C4-2B (cell line): ENCODE measurements at regions not wholly inside any gene's neighbourhood (a gene's known extent, or its start where the extent isn't known, plus 50 kb on each side); places are given as distances from the start of the nearest gene placed in this dataset.

ENCODE experiments used
- H3K27ac ChIP-seq: fragments of 450-650 bp; 2 replicates; pipeline ENCODE4 v1.5.1; 2017
- ZFX ChIP-seq: fragments of 450-650 bp; IDR thresholded peaks from 2 replicates; pipeline ENCODE4 v1.6.1; 2017
- TF ChIP-seq, protein P1 (sequence below): fragments of 450-650 bp; conservative IDR thresholded peaks from 2 replicates; pipeline ENCODE4 v1.5.1; 2017; ENCODE audit warnings: mild to moderate bottlenecking

GRCh38 chr14:61154641-61155040 is 126.5 kb downstream of the TMEM30B start:
- TF ChIP-seq, protein P1, sequence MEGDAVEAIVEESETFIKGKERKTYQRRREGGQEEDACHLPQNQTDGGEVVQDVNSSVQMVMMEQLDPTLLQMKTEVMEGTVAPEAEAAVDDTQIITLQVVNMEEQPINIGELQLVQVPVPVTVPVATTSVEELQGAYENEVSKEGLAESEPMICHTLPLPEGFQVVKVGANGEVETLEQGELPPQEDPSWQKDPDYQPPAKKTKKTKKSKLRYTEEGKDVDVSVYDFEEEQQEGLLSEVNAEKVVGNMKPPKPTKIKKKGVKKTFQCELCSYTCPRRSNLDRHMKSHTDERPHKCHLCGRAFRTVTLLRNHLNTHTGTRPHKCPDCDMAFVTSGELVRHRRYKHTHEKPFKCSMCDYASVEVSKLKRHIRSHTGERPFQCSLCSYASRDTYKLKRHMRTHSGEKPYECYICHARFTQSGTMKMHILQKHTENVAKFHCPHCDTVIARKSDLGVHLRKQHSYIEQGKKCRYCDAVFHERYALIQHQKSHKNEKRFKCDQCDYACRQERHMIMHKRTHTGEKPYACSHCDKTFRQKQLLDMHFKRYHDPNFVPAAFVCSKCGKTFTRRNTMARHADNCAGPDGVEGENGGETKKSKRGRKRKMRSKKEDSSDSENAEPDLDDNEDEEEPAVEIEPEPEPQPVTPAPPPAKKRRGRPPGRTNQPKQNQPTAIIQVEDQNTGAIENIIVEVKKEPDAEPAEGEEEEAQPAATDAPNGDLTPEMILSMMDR: no peak
- H3K27ac ChIP-seq: no peak overlapping the region

- H3K27ac ChIP-seq: no peak overlapping the region
- no peak for TF ChIP-seq ZFX
- TF ChIP-seq, protein P1: no peak
Measured at GRCh38 chr14:61153914-61154545, 127.1 kb downstream of the TMEM30B start.

- H3K27ac ChIP-seq: no peak overlapping the region
- no peak for TF ChIP-seq ZFX
- TF ChIP-seq, protein P1: no peak
Measured at GRCh38 chr14:61153431-61153830, 127.7 kb downstream of the TMEM30B start.

DNA sequence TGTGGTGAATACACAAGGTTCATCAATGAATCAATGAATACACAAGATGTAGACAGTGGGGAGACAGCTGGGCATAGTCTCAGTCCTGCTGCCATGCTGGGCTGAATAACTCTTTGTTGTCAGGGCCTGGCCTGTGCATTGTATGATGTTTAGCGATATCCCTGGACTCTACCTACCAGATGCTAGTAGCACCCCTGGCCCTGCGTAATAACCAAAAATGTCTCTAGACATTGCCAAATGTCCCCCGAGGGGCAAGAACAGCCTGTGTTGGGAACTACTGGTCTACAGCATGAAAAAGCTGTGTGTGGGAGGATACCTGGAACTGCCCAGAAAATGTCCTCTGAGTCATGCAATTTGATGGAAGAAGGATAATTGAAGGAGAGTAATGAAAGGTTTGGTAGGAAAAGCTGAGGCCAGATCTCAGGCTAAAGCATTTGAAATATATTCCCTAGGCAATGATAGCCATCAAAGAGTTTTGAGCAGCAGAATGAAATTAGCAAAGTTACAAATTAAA is 128.2 kb downstream of the TMEM30B start:
- TF ChIP-seq, protein P1: no peak
- TF ChIP-seq ZFX: no peak
- H3K27ac ChIP-seq: no peak overlapping the region

- TF ChIP-seq ZFX: no peak
- TF ChIP-seq, protein P1: no peak
- H3K27ac ChIP-seq: no peak overlapping the region
Measured at GRCh38 chr14:61151251-61151650, 129.9 kb downstream of the TMEM30B start.

DNA sequence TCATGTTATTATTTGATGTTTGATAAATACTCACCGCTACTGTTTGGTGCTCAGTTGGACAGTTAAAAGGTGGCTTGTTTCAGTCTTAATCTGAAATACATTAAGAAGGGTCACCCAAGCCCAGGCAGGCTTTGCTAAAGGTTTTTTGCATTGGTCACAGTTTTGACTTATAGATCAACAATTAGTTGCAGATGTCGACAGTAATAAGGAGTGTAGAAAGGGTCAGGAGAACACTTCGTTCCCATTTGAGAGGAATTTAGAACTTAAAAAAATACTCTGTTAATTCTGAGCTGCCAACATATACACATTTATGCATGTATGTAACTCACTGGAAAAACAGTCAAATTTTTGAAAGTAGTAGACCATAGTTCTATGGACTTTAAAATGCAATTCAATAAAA is 130.3 kb downstream of the TMEM30B start:
- H3K27ac ChIP-seq: no peak overlapping the region
- no peak for TF ChIP-seq ZFX
- TF ChIP-seq, protein P1: no peak

DNA sequence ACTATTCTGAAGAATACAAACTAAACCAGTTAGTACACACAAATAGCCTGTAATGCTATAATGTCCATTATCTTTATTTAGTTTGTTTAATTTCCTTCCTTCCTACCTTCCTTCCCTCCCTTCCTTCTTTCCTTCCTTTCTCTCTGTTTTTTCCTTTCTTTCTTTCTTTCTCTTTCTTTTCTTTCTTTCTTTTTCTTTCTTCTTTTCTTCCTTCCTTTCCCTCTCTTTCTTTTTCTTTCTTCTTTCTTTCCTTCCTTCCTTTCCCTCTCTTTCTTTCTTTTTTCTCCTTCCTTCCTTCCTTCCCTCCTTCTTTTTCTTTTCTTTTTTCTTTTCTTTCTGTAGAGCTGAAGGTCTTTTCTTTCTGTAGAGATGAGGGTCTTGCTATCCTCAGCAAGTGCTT is 131.2 kb downstream of the TMEM30B start:
- TF ChIP-seq, protein P1: no peak
- TF ChIP-seq ZFX: no peak
- no peak overlapping the region for H3K27ac ChIP-seq
